ENCODE measurements at regions not wholly inside any gene's neighbourhood (a gene's known extent, or its start where the extent isn't known, plus 50 kb on each side); places are given as distances from the start of the nearest gene placed in this dataset.
"Not testable (repeated sequence)": the region's sequence is repeated elsewhere in the genome, so short reads cannot be mapped to it uniquely, and the experiment has no call there.

GRCh38 chr22:33971561-33971961 is 51.3 kb upstream of the LARGE1 start:
- DNase-seq, result no peak

DNA sequence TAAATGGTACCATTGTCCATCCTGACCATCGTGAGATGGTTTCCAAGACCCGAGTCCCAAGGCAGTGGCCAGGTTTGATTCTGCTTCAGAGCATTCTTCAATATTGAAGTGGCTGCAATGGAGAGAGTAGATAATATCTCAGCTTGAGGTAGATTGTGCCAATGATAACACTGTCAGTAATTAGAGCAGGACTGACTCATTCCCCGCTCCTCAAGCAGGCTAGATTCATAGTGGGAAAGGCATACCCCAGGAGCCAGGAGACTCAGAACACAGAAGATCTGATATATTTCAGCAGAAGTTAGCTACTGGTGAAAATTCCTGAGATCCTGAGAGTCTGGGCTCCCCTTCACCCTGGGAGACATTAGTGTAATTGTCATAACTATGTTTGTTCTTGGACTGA is 55.6 kb upstream of the LARGE1 start:
- DNase-seq, result no peak

DNA sequence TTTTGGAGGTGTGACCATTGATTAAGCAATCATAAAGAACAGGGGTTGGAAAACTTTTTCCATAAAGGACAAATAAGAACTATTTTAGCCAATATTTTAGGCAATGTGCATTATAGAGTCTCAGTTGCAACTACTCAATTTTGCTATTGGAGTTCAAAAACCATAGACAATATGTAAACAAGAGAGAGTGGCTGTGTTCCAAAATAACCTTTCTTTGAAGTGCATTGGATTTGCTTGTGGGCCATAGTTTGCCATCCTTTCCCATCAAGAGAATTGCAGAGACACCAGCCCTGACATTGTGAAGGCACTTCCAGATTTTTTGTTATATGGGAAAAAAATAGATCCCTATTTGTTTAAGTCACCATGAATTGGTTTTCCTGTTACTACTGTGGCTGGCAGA is 63.3 kb upstream of the LARGE1 start:
- DNase-seq, result no peak

- no peak for DNase-seq
Observed at GRCh38 chr22:33984211-33984610, 63.9 kb upstream of the LARGE1 start.

DNA sequence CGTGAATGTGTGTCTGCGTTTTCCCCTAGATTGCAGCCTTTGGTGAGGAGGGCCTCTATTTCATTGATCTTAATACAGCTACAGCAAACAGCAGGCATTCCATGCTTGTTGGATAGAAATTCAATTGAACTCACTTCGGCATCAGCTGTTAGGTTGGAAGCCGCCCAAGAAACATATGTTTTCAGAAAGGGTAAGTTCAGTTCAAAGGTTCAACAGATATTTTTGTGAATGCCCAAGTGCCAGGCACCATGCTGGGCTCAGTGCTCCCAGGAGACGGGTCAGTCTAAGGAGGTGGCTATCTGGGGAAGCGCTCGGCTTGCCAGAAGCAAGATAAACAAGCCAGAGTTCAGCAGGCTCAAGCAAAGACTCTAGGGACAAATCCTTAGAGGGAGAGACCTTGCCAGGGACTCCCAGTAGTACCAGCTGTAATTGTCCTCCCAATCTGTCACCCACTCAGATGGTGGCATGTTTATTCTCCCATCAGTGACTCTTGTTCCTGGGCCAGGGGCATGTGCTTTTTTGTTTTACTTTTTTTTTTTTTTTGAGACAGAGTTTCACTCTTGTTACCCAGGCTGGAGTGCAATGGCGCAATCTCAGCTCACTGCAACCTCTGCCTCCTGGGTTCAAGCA is 64.5 kb upstream of the LARGE1 start:
- DNase-seq, result no peak

DNA sequence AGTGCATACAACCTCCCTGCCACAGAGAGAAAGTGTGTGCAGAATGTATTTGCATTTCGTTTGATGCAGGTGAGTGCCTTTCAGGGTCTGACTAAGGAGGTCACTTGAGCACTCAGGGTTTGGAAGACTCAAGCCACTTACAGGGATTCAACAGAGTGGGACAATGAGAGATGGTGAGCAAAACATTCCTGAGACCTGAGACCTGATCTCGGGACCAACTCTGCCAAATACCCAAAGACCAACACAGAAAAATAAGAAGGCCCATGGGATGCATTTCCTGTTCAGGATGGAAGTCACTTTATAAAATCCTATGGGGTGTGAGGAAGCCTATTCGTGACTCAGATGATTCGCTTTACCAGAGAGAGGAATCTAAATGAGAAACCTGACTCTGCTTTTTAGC is 65.2 kb upstream of the LARGE1 start:
- DNase-seq, result no peak

DNA sequence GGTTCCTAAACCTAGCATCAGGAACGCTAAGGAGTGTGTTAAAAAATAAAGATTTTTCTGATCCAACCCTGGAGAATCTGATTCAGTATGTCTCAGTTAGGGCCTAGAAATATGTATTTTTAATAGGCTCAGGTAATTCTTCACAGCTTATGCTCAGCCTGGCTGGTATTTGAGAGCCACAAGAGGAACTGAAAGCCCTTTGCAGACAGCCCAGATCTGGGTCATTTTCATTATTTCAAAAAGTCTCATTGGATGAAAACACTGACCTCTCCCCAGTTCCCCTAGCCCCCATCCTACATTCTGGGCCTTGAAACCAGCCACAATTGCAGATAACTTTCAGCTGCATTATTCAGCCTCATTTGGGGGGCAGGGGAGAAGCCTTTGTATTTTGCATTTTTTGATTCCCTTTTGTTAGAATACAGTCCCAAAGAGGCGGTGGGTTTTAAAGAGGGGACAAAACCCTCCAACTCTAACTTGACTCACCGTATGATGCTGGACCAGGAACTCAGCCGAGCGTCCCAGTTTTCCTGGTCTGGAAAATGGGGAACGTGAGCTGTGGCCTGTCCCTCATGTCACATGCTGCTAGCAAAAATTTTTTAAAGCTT is 66.0 kb upstream of the LARGE1 start:
- no peak for DNase-seq

GRCh38 chr22:33986954-33987353 is 66.7 kb upstream of the LARGE1 start:
- no peak for DNase-seq

DNA sequence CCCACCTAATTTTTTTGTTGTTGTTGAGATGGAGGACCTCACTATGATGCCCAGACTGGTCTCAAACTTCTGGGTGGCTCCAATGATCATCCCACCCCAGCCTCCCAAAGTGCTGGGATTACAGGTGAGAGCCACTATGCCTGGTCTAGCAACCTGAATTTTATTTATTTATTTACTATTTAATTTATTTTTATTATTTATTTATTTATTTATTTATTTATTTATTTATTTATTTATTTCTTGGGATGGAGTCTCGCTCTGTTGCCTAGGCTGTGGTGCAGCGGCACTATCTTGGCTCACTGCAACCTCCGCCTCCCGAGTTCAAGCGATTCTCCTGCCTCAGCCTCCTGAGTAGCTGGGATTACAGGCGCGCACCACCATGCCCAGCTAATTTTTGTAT is 69.0 kb upstream of the LARGE1 start:
- not testable (repeated sequence) for DNase-seq

GRCh38 chr22:33991620-33992019 is 71.3 kb upstream of the LARGE1 start:
- DNase-seq, result no peak

DNA sequence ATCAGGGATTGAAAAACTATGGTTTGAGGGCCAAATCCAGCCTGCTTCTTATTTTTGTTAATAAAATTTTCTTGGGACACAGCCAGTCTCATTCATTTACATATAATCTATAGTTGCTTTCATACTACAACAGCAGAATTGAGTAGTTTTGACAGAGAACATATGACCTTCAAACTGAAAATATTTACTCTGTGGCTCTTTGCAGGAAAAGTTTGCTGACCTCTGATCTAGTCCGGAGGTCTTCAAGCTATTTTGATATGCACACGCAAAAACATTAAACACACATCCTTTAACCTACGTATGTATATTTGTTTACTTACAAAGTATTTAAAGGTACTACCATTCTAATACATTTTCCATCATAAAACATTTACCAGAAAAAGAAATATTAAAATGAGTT is 76.5 kb upstream of the LARGE1 start:
- no peak for DNase-seq

DNA sequence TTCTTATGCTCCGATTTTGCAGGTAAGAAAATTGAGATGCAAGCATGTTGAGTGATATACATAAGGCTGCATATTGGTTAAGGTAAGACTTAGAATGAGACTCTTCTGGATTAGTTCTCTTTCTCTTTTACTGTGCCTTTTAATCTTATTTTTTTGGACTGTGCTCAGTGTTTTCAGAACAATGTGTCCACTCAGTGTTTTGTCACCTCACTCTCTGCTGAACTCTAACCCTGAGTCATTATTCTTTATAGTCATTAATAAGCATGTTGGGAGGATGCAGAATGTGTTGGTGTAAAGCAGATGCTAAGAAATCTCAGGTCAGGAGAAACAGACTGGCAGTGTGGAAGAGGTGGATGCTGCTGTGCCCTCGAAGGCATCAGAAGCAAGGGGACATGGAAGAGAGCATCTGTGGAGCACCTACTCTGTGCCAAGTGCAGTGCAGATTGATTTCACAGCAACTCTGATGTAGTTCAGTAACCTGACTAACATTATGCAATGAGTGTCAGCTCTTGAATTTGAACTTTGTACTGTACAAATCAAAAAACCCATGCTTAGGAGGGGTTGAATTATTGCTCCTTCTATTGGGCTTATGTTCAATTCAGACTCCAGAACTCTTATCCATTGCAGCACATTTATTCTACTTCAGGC is 80.7 kb upstream of the LARGE1 start:
- no peak for DNase-seq

GRCh38 chr22:34001701-34002466 is 81.6 kb upstream of the LARGE1 start:
- no peak for DNase-seq

GRCh38 chr22:34004058-34004457 is 83.8 kb upstream of the LARGE1 start:
- no peak for DNase-seq

DNA sequence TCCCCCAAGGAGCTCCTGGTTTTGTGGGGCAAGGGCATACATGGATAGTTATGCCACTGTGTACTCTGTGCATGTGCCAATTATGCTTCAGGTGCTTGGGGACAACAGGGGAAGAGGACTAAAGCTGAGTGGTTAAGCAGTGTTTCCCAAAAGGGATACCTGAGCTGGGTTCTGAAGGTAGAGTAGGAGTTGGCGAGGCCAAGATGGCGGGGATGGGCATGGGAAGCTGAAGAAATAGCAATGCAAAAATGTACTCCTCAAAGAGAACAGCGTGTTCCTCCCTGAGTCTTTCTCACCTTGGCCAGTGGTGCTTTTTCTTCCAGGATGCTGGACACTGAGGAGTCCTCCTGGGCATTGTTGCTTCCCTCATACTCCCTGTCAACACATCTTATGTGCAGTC is 90.0 kb upstream of the LARGE1 start:
- DNase-seq, result no peak

DNA sequence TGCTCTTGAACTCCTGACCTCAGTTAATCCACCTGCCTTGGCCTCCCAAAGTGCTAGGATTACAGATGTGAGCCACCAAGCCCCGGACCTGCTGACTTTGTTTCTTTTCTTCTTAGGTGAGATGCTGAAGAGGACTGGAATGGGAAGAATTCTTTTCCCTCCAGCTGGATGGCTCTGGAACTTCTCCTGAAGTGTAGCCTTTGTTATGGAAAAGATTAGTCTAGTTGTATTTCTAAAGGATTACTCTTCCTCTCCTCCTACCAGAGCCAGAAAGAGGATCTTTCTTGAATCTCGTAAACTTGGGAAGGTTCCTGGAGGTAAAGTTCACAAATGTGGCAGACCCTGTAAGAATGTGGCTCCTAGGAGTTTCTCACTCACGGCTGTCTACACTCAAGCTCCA is 95.4 kb upstream of the LARGE1 start:
- no peak for DNase-seq

- DNase-seq, result no peak
Observed at GRCh38 chr22:34017205-34017604, 96.9 kb upstream of the LARGE1 start.

DNA sequence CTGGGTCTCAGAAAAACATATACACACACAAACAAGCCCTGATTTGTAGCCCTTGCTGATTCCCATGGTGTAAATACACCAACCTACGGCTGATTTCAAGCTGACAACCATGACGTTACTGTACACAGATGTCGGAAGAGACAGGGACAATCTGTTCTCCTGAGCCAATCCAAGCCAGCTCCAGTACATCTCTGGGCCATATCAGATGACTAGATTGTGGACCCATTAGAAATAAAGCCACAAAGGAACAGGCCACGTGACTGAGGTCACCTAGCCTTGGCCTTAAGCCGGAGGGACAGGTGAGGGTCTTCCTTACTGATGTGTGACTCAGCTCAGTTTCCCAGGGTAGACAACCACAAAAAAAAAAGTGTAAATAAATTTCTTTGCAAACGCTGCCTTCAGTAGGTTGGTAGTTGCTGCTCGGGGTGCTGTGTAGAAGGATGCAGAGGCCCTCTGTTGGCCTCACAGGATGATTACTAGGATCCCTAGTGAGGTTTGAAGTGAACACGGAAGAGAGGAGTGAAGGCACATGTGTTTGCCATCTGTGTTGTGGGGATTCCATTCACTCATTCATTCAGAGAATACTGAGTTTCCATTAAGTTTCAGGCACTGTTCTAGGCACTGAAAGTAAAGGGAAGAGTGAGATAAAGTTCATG is 99.0 kb upstream of the LARGE1 start:
- no peak for DNase-seq

DNA sequence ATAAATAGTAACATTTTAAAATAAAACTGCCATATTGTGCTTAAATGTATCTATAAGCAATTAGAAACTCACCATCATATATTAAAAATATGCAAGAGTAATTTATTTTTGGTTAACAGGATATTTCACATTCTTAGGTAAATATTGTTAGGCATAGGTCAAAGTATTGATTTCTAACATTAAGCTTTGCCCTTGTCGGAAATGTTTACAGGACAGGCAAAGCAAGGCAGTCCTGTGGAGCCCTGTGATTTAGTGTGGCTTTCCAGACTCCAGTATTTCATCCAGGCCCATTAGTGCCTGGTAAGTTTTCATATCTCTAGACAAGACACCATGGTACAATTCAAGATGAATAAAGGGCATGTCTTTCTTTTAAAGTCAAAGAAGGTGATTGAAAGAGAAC is 114.9 kb upstream of the LARGE1 start:
- no peak for DNase-seq

- DNase-seq, result no peak
Observed at GRCh38 chr22:34036931-34037330, 116.7 kb upstream of the LARGE1 start.

DNA sequence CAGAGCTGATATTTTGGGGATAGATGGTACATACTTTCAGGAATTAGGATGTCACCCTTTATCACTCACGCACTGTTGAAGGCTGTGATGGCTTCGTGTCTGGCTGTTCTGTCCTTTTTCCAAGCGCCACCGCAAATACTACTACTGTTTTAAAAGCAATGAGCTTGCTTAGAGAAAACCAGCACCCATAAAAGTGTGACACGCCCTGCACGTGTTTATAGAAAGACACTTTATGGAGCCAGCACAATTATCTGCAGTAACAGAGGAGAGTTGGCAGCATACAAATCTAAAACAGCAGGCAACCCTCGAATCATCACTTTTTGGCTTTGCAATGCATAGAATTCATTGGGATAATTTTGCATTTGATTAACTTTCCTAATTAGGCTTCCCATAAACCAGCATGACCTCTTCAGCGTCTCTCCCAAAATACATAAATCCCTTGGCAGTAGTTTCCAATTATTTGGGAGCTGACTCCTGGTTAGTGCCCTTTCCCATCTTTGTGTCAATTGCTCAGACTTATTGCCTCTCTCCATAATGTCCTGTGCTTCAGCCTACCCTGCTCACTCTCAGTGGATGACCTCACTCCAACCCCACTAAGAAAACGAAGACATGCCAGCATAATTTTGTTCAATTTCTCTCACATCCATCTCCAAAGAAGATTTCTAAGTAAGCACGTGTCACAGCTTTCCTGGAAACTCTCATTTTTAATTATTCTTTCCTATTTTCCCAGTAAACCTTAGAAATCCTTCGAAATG is 118.7 kb upstream of the LARGE1 start:
- DNase-seq, result no peak

DNA sequence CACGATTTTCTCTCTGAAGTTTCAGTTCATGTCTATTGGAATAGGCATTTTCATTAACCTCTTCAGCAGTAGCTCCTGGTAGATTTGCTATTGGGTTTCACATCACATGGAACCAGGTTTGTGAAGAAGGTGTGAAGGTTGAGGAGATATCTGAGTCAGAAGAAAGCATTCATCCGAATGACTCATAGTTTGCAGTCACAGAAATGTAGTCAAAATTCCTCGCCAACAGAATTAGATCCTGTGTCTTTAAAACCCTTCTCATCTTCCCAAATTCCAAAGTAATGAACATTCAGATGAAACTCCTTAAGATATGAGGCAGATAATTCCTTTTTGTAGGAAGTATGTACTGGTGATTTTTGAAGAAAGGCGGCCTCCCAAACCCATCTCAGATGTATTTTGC is 125.0 kb upstream of the LARGE1 start:
- no peak for DNase-seq

All from NCI-H1048 (cell line).